ENCODE measurements at regions not wholly inside any gene's neighbourhood (a gene's known extent, or its start where the extent isn't known, plus 50 kb on each side); places are given as distances from the start of the nearest gene placed in this dataset.

DNA sequence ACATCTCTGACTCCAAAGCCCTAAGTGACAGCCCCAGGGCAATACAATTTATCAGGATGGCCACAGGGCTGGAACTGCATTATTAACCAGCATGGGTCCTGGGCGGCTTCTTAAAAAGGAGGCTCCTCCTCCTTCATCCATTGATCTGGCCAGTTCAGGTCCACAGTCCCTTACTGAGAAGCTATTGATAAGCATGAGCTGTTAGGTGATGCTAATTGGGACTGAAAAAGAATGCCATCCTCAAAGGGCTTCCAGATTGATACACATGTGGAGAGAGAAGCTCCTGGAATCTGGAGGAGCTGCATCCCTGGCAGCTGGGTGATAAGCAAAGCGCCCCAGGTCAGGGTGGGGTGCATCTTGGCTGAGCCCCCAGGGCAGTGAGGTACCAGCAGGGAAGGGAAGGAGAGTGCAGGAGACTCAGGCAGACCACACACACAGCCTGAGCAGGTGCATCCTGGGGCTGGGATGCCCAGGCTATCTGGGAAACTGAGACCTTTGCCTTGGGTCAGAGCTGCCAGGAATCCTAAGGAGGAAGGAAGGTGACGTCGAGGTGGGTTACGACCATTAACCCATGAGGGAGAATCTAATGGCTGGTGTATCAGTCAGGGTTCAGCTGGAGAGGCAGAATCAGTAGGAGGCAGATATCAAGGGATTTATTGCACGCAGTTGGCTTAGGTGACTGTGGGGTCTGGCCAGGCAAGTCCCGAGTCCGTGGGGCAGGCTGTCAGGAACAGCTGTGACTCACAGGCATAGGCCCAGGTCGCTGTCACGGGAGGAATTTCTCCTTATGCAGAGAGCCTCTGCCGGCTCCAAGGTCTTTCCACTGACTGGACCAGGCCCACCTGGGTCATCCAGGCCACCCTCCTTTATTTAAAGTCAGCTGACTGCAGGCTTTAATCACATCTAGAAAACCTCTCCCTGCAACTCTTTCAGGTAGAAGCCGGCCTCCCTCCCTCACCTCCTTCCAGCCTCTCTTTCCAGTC is 261.2 kb downstream of the BMP7 start:
- DNase-seq = no peak

DNA sequence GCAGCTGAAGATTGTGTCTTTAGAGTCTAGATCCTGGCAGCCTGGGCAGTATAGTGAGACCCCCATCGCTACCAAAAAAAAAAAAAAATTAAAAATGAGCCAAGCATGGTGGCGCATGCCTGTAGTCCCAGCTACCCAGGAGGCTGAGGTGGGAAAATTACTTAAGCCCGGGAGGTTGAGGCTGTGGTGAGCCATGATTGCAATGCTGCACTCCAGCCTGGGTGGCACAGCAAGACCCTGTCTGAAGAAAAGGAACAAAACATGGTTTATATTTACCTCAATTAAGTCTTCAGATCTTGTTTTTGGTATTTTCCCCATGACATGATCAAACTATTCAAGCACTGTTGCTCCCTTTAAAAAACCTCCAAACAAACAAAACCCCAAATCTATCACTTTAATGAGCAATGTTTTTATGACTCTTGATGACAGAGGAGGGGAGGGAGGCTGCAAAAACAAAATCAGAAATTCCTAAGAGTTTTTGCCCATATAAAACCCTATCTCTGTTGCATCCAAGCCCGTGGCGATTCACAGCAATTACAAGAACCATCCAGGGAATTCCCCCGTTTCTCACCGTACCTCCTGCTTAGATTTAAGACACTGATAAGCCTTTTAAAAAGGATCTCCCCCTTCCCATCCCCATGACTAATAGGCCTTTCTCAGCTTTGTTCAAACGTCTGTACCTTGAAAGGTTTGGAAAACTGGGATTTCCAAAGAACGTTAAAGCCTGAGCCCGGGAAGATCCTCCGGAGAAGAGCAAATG is 259.9 kb downstream of the BMP7 start:
- DNase-seq = no peak

DNA sequence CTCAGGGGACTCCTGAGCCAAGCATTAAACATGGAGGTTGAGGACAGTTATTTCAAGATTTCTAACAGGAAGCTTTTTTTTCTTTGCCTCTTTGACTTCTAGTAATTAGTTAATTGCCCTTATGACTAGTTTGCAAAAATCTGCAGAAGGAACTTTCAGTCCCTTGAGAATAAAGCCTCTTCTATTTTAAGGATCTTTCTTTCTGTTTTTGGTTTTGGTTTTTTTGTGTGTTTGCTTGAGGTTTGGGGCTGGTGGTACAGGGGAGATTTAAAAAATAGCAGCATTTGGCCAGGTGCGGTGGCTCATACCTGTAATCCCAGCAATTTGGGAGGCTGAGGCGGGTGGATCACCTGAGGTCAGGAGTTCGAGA is 259.3 kb downstream of the BMP7 start:
- no peak for DNase-seq

DNA sequence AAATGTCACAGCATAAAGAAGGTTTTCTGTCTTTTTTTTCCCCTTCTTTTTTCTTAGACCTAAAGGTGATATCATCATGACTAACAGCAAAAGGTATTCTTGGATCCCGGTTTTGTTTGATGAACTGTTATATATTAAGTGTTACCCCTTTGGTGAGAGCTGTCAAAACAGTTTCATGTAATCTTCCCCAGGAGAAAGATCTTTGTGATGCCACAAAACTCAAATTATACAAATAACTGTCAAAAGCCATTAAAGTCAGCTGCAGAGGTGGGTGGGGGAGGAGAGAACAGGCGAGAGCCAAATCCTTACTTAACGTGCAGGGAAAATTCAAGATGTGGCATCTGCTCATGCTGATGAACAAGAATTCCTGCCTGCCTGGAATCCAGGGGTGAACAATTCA is 258.2 kb downstream of the BMP7 start:
- DNase-seq = no peak

DNA sequence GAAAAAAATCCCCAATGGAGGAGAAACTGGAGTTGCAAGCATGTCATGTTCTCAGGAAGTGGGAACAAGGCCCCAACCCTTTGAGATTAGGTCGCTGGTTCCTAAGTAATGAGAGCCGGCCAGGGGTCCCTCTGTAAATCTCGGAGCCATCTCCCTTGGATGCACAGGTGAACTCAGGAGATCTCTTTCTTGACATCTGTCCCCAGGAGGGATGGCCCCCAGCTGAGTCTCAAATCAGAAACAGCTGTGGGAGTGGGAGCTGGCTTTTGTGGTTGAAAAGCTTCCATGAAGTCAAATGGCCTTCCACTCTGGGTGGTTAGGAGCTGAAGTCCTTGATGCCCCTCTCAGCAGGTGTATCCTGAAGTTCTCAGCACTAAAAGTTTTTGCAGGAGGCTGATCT is 257.1 kb downstream of the BMP7 start:
- no peak for DNase-seq

DNA sequence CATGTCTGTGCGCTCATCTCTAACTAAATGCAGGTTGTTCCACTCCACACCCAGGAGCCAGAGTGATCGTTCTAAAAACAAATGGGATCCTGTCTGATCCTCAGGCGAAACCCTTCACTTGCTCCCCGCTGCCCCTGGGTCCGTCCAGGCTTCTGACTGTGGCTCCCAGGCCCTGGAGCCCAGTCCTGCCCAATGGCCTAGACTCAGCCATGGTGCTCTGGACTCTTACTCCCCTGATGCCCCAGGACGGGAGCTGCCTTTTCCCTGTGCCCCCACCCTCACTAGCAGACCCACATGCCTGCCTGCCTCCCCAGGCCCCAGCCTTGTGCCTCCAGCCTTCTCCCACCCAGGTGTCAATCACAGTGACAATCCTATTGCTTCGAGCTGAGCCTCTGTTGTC is 256.7 kb downstream of the BMP7 start:
- no peak for DNase-seq

DNA sequence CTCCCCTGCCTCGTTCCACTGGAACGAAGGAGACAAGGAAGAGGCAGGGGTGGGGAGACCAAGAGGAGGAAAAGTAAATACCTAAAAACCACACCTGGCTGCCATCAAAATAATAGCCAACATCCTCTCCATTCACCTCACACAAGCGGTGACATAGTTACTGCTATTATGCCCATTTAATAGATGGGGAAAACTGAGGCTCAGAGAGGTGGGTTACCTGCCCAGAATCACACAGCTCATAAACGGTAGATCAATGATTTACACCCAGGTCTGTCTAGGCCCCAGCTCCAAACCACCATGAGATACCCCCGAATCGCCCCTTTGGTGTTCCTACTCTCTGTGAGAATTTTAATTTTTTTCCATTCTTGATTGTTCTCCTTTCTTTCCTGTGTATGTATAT is 253.8 kb downstream of the BMP7 start:
- DNase-seq = no peak

DNA sequence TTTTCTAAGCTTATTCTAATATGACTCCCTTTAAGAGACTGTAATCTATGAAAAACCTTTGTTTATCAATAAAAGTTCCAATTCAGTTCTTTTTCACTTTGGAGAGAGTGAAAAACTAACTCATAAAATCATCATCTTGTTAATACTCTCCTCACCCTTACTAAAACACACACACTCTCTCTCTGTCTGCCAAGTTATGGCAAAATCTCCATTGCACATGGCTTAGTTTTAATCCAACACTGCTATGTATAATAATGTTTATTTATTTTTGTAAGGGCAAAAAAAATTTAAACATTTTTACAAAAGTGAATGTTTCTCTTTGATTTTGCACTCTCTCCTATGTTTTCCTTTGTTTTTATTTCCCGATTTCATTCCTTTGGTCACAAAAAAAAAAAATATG is 253.2 kb downstream of the BMP7 start:
- no peak for DNase-seq

DNA sequence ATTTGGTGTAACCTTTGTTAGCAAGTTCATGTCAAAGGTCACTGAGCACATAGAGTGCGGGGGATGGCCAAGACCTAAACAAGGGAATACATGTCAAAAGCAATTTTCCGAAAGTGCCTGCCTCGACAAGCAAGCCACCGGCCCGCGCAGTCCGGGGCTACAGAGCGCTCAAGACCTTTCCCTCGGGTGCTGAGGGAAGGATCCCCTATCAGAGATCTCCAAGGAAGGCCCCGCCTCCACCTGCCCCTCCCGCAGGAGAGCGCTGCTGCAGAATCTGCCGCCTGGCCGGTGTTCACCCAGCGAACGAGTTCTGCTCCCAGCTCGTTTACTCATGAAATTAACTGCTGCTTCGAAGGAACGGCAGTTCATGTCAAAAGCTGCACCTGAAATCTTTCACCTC is 252.7 kb downstream of the BMP7 start:
- DNase-seq = no peak

DNA sequence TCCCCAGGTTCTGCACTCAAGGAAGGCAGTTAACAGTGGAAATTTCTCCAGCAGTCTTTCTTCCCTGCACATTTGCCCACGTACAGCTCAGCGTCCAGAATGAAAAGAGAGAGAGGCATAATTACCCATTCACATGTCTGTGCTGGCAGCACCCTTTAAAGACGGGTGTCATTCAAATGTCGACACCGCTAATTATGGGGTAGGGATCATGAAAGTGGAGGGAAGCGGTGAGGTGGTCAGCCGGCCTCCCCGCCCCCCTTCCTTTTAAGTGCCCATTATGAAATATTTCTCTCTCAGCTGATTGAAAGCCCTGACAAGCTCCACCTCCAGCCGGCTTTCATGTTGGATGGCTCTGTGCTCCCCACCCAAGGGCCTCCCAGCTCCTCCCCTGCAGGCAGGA is 246.1 kb downstream of the BMP7 start:
- DNase-seq = no peak

DNA sequence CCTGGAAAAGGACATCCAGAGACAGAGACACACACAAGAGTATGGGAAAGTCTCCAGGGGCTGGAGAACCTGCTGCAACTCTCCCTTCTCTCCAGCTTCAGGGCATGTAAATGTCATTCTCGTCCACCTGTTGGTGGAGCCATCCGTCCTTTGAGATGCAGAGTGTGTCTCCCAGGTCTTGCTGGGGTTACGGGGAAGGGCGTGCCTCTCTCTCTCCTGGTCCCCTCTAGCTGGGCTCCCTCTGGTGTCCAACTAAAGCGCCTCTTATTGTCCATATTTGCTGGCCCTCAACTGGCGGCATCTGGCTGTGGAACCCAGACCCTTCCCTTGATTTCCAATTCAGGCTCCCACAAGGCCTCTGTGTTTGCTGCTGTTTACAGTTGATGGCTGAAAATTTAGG is 244.1 kb downstream of the BMP7 start:
- DNase-seq = no peak

DNA sequence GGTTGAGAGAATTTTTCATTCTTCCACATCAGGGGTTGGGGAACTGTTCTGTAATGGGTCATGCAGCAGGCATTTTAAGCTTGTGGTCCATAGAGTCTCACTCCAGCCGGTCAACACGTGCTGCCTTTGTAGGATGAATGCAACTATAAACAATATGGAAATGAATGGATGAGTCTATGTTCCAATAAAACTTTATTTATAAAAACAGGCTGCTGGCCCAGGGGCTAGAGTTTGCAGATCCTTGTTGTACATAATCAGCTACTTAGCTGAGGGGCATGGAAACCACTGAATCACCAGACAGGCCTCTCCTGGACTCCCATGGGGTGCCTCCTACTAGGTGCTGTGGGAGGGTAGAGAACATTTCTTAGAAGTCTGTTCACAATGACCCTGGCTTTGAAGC is 243.4 kb downstream of the BMP7 start:
- DNase-seq = no peak

DNA sequence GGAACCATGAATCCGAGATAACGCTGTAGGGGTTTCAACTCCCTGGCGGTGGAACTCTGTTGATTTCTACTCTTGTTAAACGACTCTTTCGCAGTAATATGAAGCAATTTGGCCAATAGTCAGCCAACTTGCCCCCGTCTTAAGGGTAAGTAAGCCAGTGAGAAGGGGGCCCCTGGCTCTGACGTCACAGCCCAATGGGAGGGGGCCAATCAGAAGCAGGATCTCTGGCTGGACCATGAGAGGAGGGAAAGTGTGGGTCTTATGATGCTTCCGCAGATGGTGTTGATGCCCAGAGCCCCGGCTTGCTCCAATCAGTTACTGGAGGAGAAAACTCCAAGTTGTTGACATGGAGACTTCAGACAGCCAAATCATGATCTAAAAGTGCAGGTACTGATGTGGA is 242.4 kb downstream of the BMP7 start:
- no peak for DNase-seq

DNA sequence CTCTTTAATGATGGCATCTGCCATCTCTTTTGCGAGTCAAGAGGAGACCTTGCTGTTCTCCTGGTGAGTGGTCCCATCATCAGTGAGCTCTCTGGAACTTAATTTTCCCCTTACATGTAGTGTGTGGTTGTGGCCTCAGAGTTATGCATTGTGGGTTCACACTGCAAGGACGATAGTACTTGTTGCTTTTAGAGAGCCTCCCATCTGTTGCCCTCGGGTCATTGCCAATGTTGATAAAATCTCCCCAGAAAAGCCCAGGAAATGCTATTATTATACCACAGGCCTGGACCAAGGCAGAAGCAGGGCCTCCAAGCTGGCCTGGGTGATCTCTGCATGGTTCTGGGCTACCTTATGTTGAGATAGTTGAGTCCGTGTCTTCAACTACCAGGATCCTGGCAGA is 241.6 kb downstream of the BMP7 start:
- no peak for DNase-seq

DNA sequence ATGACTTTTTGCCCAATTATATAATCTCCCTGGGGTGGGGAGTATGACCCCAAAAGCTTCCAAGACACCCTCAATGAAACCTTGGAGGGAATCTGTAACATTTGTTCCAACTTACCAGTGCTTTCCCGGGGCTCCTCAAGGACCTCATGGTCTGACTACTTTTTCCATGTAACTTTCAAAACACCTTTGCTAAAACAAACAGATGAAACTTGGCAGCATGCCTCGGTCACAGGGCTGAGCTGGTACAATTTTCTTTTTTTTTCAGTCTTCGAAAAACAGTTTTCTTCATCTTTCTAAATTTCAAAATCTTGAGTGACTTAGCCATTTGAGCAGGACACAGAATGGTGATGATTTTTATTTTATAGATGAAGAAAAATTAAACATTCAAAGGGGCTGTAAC is 241.2 kb downstream of the BMP7 start:
- DNase-seq = no peak

DNA sequence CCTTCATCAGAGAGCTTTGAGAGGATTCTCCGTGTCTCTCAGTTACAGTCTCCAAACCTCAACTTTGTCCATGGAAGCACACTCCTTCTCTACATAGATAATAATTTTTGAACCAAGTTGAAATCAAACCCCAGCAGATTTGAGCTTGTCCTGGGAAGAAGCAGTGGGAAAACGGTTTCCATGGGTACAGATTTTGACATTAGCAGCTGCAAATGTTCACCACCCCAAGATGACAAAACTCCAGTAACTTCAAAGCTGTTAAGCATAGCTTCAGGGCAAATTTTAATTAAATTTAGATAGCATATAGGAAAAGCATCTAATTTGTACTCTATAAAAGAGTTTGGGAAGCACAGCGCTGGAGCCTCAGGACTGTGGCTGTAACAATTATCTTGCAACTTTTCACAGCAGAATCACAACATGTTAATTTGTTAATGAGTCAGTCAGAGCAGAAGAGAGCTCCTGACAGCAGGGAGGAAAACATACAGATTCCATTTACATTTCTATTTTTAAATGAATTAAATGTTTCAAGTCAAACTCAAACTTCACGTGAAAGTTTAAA is 240.7 kb downstream of the BMP7 start:
- DNase-seq = no peak

DNA sequence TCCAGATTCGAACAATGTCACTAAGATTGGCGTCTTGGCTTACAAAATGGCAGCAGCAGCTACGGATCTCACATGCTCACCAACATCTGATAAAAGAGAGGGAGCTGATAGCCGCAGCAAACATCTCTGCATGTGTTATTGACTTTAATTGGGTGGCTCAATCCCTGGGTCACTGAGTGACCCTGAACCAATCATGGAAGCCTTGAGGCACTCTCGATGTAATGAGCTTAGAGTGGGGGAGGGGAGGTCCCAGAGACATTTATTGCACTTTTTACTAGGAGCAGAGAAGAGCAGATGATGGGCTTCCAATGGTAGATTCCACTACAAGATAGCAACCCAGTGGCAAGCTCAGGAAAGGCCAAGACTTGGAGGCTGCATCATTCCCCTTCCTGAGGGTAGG is 238.7 kb downstream of the BMP7 start:
- no peak for DNase-seq

DNA sequence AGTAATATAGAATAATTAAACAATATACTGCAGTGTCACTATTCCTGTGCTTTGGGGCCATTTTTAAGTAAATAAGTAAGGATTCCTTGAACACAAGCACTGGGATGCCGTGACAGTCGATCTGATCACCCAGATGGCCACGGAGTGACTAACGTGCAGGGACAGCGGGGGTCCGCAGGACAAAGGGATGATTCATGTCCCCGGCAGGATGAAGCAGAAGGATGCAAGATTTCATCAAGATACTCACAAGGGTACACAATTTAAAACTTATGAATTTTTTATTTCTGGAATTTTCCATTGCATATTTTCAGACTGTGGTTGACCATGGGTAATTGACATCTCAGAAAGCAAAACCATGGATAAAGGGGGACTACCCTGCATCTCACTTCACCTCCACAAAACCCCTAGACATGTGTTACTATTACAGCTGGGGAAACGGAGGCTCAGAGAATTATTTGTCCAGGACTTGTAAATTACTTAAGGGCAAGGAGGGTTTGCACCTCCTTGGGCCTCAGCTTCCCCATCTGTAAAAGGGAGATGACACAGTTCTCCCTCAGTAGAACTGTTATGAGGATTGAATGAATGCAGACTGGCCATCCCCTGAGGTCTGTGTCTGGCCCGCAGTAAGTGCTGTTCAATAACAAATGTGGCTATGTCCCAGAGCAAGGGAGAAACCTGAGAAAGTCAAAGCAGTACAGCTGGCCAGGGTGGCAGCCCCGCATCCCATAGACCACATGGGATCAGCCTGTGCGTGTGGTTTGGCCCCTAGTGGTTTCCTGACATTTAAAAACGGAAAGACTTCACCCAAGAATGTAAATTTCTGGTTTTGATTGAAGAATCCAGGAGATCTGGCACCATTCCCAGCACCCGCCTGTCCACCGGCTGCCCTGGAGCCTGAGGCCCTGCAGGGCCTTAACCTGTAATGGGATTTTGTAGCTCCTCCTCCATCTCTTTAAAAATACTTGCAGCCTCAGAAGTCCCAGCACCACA is 235.5 kb downstream of the BMP7 start:
- no peak for DNase-seq

DNA sequence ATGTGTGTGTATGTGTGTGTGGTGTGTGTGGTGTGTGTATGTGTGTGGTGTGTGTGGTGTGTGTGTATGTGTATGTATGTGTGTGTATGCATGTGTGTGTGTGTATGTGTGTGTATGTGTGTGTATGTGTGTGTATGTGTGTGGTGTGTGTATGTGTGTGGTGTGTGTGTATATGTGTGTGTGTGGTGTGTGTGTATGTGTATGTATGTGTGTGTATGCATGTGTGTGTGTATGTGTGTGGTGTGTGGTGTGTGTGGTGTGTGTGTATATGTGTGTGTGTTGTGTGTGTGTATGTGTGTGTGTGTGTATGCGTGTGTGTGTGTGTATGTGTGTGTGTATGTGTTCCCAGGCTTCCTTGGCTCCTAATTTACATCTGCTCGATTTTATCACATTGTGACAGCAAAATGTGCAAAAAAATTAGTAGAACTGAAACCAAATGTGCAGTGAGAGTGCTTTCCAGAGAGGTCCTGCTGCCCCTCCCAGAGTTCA is 234.5 kb downstream of the BMP7 start:
- no peak for DNase-seq

DNA sequence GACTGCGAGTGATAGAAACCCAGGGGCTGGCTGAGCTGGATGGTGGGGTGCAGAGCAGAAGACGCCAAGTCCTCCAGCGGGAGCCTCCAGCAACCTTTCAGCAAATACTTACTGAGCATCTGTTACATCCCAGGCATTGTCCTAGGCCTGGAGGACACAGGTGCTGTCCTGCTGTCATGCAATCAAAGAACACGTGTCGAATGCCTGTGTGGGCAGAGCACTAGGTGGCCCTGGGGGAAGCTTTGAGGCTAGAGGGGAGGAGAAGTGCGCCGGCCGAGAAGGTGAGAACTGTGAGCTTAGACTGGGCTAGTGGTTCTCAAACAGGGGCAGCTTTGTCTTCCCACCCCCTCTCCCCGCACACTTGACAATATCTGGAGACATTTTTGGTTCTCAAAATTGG is 233.6 kb downstream of the BMP7 start:
- no peak for DNase-seq

DNA sequence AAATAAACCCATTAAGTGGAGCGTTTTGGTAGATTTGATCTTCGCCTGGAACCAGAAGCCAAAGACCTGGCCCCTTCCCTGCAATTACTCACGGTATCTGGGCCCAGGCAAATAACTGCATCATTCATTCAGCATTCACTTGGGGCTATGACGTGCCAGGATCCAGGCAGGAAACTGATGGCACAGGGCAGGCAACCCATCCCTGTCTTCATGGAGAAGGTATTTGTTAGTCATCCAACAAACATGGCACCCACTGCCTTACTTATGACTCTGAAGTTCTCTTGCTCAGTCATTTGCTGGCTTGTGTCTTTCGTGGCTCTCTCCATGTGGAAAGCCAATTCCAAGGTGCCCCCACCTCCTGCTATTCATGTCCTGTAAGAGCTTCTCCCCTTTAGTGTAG is 232.4 kb downstream of the BMP7 start:
- DNase-seq = no peak

DNA sequence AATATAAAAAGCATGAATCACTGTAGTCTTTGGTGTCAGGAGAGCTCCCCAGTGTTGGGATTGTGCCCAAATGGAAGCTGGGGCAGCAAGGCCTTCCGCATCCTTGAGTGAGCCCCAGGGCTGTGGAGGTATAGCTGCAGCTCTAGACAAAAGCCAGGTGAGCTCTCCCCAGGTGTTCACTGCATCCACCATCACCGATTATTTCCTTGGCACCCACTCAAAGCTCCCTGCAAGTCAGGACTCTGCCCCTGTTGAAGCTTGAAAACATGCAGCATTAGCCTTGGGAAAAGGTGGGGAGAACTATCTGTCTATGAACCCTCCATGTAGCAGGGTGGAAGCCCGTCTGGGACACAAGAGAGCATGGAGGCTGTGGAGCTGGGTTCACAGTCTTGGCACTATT is 228.8 kb downstream of the BMP7 start:
- no peak for DNase-seq
